ENCODE measurements at regions not wholly inside any gene's neighbourhood (a gene's known extent, or its start where the extent isn't known, plus 50 kb on each side); places are given as distances from the start of the nearest gene placed in this dataset.

DNA sequence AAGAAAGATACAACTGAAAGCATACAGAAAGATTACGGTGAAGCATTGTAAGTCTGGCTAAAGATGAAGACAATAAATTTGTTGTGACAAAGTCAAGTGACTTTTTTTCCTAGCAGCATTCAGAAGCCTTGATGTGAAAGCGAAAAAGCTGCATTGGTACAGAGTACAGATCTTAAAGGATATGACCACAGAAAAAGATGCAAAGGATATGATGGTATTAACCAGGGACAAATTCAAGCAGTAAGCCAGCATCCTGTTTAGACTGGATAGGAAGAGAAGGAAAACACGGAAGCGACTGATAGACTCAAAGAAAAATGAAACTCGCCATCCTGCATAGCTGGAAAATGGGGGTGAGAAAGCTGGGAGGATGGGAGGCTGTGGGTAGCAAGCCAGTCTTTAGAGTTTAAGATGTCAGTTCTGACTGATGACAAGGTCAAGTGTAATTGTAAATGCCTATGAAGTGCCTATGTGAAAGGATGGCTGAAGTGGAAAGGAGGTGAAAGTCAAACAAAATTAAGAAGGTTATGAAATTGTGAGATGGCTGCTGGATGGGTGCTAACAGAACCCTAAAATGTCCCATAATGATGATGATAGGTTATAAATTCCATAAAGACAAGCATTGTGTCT, 92.4 kb downstream of the PHLDA1 start:
- TF ChIP-seq, protein P1, sequence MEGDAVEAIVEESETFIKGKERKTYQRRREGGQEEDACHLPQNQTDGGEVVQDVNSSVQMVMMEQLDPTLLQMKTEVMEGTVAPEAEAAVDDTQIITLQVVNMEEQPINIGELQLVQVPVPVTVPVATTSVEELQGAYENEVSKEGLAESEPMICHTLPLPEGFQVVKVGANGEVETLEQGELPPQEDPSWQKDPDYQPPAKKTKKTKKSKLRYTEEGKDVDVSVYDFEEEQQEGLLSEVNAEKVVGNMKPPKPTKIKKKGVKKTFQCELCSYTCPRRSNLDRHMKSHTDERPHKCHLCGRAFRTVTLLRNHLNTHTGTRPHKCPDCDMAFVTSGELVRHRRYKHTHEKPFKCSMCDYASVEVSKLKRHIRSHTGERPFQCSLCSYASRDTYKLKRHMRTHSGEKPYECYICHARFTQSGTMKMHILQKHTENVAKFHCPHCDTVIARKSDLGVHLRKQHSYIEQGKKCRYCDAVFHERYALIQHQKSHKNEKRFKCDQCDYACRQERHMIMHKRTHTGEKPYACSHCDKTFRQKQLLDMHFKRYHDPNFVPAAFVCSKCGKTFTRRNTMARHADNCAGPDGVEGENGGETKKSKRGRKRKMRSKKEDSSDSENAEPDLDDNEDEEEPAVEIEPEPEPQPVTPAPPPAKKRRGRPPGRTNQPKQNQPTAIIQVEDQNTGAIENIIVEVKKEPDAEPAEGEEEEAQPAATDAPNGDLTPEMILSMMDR (conservative IDR thresholded peaks at IDR 0.05; ENCODE audit: low read depth, low read length): no peak
- TF ChIP-seq EZH2 (IDR thresholded peaks at IDR 0.05; ENCODE audit: low read length, unreplicated experiment): no peak

All from PC-3 (cell line).